Activated CD4-positive, alpha-beta T cell treated with anti-CD3 and anti-CD28 coated beads, Interleukin-10, Interleukin-2, amounts not matched to agents 100 ng/mL and 50 ng/mL, durations not matched to agents 16 hours and 8 hours (primary cell): ENCODE measurements at regions not wholly inside any gene's neighbourhood (a gene's known extent, or its start where the extent isn't known, plus 50 kb on each side); places are given as distances from the start of the nearest gene placed in this dataset.
"Not testable (repeated sequence)": the region's sequence is repeated elsewhere in the genome, so short reads cannot be mapped to it uniquely, and the experiment has no call there.

Source experiments
- DNase-seq: peaks from one replicate; pipeline ENCODE4 v3.0.0-alpha.2; 2020

DNA sequence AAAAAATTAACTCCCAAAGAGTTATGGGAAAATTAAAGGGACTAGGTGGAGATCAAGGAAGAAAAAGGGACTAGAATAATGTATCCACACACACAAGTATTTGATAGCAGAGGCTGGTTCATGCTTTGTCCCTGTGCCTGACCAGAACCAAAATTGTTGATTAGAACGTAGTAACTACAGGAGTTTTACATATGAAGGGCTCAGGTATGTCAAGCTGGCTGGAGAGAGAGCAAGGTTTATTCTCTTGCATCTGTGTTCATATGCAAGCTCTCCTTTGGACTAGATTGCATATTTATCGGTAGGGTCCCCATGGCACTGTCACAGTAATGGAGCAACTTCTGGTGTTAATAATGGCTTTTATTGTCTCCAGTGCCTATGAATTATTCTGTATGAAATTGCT lies 239.9 kb upstream of the TRPM3 start:
- DNase-seq, result no peak

- DNase-seq, result no peak
Measured at GRCh38 chr9:71357346-71357745, 235.9 kb upstream of the TRPM3 start.

DNA sequence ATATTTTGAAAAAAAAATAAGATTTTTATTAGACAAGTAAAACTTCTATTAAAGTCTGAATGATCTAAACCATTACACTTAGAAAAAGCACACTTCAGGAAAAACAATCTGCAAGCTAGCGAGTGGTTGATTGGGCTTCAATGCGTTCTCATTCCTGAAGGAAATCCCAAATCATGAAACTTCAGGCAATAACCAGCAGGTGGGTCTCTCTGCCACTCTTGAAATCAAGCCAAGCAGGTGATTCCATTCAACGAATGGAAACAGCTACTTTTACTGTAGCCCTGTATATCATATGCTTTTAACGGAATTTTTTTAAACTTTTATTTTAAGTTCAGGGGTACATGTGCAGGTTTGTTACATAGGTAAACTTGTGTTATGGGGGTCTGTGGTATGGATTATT lies 234.5 kb upstream of the TRPM3 start:
- no peak for DNase-seq

DNA sequence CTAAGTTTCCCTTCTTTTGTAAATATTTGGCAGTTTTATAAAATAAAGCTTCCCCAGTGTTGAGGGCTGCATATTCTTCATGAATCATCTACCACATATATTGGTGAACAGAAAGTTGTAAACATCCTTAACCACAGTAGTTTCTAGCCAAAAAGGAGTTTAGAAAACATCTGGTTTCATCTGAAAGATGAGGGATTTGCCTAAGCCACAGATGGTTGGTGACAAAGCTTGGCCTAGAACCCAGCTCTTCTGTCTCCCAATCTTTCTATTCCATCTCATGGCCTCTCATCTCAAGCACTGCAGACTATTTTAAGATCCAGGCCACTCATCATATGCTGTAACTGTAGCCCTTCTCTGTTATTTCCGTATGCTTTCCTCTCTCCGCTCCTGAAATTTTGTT lies 232.3 kb upstream of the TRPM3 start:
- no peak for DNase-seq

DNA sequence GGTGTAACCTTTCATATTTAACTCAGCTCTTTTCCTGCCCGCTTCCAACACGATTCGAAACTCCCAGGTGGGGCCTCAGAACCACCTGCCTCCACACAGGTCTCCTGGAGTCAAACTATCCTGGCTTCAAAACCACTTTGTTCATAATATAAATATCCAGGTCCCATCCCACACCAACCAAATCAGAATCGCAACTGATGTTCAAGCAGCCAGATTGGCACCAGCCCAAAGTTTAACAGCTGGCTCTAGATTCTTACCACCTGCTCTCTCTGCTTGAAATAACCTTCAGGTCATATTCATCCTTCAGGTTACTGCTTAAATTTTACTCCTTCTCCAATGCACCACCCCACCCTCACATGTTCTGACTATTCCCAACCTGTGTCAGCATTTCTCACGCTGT lies 231.4 kb upstream of the TRPM3 start:
- DNase-seq, result no peak

DNA sequence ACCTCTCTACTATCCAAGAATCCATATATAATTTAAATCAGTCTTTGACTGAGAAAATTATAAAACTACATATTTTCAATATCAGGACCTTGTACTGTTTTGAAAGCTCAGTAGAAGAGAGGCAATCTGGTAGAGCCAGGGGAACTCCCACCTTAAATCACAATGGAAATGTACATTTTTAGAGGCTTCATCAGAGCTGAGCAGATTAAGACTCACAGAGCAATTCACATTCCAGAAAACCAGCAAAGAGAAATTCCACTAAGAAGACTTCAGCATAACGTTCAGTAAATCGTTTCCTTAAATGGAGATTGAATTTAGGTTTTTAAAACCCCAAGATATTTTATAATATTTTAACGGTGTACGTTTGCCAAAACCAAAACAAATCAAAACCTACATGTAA lies 227.8 kb upstream of the TRPM3 start:
- no peak for DNase-seq

GRCh38 chr9:71333321-71333720 lies 211.9 kb upstream of the TRPM3 start:
- no peak for DNase-seq

DNA sequence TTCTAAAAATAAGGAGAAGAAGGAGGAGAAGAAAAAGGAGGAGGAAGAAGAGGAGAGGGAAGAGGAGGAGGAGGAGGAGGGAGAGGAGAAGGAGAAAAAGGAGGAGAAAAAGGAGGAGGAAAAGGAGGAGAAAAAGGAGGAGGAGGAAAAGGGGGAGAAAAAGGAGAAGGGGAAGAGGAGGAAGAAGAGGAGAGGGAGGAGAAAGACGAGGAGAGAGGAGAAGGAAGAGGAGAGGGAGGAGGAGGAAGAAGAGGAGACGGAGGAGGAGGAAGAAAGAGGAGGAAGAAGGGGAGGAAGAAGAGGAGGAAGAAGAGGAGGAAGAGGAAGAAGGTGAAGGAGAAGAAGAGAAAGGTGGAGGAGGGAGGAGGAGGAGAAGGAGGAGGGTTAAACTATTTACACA lies 210.2 kb upstream of the TRPM3 start:
- no peak for DNase-seq

DNA sequence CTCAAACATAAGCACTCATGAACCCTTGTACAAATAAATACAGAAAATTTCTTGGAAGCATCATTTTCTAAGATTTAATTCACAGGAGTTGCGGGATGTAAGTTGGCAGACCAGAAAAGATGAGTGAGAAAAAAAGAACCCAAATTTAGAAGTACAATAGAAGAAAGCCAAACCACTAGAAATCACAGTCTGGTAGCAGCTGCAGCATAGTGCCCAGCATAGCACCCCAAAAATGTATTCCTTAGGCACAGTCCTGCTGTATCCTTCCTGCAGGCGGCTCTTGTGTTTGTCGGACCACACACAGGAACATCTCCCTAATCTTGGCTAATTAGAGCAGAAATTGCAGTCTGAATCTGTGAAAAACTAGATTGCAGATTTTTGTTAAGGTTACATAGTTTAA lies 208.5 kb upstream of the TRPM3 start:
- DNase-seq, result no peak

GRCh38 chr9:71326360-71326759 lies 204.9 kb upstream of the TRPM3 start:
- DNase-seq, result no peak

DNA sequence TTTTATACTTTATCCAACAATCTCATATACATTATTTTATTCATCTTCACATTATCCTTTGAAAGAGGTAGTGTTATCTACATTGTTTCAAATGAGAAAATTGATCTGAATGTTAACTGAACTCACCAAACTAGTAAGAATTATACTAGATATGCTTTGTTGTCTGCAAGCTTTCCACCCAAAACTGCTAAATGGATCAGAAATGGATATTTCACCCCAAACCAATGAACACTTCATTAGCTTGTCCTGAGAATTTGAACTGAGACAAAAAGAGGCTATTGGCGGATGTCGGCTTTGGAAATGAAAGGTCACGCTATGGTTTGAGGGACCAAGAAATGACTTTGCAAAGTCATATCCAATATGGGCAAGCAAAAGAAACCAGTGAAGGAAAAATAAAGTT lies 201.9 kb upstream of the TRPM3 start:
- no peak for DNase-seq

DNA sequence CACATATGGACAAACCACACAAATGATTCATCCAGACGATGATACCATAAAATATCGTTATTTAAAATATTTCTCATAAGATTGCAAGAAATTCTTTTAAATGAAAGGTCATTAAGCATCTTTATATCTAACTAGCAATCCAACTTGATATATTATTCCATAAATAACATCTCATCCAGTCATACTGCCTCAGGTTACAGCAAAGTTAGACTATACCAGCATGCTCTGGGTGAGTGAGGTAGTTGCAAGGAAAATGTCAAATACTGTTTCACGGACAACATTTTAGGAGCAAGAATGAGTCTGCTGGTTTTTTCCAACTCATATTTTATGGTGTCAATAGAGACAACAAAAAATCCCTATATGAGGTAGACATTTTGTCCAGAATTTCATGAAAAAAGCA lies 200.9 kb upstream of the TRPM3 start:
- no peak for DNase-seq

DNA sequence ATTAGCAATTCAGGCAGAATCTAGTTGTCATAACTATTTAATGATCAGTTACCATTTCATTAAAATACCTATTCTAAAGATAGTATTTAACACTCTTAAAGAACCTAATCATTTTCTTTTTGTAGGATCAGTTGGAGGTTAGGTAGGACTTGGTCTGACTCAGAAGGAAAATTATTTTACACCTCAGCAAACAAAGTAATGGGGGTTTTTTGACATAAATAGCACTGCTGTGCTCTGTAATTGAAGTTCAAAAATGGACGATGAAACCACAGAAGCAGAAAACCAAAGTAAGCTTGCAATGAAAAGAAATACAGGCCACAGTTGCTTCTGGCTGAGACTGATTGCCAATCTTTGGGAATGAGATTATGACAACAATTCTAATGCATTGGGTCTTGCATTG lies 187.0 kb upstream of the TRPM3 start:
- DNase-seq, result no peak

GRCh38 chr9:71306134-71306533 lies 184.7 kb upstream of the TRPM3 start:
- no peak for DNase-seq

DNA sequence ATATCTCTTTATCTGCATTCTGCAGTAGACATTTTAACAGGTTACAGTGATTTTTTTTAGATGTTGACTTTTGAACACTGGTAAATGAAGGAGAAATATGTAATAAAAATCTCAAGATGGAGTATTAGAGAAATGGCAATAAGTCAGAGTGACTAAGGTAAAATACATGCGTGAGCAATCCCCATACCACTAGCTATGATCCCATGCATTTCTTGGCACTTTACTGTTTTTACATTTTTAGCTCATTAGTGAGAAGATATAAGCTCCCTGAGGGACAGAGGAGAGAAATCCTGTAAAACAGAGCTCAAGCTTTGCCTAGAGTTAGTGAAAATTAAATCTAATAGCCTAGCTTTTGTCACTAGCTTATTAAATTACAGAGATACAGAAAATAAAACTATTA lies 181.9 kb upstream of the TRPM3 start:
- no peak for DNase-seq

DNA sequence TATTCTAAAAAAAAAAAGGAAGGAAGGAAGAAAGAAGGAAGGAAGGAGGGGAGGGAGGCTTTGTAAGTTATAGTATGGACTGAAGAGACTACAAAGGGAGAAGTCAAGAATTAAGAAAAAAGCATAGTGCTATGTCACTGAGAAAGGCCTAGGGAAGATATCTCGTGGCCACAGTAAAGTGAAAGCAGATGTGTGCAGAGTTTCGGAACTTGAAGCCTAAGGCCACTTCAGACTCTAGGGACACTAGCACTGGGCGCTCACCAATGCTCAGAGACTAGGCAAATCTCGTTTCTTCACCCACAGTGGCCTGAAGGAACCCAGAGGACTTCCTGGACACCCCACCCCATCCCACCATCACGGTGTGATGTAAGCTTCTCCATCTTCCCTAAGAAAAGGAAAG lies 181.4 kb upstream of the TRPM3 start:
- no peak for DNase-seq

DNA sequence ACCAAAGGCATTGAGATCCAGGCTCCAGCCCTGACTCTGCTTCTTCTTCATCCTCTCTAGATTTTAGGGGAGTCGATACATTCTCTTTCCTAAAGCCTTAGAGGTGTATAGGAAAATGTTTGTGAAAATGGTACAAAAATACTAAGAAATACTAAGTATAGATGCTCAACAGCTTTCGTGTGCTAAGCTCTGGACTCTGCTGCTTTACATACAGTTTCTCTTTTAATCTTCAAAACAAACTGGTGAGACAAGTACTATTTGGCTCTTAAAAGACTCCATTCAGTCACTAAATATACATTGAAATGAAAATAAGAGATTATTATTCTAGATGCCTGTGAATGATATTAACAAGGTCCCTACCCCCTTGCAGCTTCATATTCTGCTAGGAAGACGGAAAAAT lies 174.5 kb upstream of the TRPM3 start:
- no peak for DNase-seq

GRCh38 chr9:71286146-71286545 lies 164.7 kb upstream of the TRPM3 start:
- no peak for DNase-seq

GRCh38 chr9:71285191-71285656 lies 163.8 kb upstream of the TRPM3 start:
- DNase-seq, result peak; percentile 55

GRCh38 chr9:71282116-71282515 lies 160.7 kb upstream of the TRPM3 start:
- not testable (repeated sequence) for DNase-seq

DNA sequence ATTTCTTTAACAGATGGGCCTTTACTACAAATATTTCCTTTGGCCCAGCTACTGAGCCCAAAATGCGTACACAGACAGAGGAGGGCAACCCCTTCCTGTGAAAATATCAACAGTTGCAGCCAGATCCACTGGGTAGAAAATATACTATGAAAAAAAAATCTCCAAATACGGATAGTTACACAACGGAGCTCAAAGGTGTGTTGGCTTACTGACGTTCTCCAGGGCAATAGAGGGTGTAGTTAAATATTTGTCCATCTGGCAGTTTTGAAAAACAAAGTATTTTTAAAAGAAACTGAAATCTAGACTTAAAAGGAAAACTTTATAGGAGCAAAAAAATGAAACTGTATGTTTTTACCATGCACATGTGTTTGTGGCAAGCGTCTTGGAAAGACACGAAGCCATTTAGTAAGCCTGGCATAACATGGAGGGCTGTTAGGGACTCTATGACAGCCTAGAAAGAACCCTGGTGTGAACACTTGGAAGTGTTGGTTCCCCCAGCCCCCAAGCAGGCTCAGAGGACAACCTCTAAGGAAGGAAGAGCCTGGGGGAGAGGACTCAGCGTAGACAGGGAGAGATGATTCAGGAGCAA lies 157.8 kb upstream of the TRPM3 start:
- DNase-seq, result no peak

DNA sequence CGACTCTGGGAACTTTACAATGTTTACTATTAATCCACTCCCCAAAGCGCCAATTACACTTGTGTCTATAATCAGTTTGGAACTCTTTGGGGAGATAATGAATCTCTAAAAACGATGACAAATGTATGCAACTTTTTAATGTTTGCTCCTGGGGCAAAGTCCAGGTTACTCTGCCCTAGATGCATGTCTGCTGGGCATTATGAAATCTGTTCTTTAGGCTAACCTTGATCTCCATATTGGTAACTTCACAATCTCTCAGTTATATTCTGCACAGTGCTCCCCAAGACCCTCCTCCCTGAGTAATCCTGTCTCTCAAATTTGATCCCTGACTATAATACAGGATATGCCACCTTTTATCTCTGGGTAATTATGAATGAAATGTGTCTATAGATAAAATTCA lies 152.2 kb upstream of the TRPM3 start:
- DNase-seq, result no peak

- DNase-seq, result no peak
Measured at GRCh38 chr9:71271602-71272001, 150.2 kb upstream of the TRPM3 start.

GRCh38 chr9:71270554-71270953 lies 149.1 kb upstream of the TRPM3 start:
- DNase-seq, result no peak

GRCh38 chr9:71269859-71270258 lies 148.4 kb upstream of the TRPM3 start:
- no peak for DNase-seq
